ENCODE measurements at regions not wholly inside any gene's neighbourhood (a gene's known extent, or its start where the extent isn't known, plus 50 kb on each side); places are given as distances from the start of the nearest gene placed in this dataset.

DNA sequence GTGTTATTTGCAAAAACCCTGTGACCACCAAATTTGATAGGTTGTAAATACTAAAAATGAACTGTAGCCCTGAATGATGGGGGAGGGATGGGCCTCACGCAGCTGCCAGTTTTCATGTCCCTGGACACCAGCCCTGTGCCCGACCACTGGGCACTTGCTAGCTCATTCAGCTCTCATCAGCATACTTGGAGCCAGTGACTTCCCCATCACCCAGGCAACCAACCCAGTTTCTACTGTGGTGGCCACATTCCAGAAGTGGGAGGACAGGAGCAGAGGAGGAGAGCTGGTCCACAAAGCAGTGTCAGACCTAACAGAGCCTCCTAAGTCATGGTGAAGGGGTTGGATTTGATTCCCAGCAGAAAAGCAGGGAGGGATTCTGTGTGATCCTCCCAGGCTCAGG is 128.2 kb downstream of the CPEB2 start:
- TF ChIP-seq, protein P1, sequence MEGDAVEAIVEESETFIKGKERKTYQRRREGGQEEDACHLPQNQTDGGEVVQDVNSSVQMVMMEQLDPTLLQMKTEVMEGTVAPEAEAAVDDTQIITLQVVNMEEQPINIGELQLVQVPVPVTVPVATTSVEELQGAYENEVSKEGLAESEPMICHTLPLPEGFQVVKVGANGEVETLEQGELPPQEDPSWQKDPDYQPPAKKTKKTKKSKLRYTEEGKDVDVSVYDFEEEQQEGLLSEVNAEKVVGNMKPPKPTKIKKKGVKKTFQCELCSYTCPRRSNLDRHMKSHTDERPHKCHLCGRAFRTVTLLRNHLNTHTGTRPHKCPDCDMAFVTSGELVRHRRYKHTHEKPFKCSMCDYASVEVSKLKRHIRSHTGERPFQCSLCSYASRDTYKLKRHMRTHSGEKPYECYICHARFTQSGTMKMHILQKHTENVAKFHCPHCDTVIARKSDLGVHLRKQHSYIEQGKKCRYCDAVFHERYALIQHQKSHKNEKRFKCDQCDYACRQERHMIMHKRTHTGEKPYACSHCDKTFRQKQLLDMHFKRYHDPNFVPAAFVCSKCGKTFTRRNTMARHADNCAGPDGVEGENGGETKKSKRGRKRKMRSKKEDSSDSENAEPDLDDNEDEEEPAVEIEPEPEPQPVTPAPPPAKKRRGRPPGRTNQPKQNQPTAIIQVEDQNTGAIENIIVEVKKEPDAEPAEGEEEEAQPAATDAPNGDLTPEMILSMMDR (IDR thresholded peaks at IDR 0.05), result no peak

DNA sequence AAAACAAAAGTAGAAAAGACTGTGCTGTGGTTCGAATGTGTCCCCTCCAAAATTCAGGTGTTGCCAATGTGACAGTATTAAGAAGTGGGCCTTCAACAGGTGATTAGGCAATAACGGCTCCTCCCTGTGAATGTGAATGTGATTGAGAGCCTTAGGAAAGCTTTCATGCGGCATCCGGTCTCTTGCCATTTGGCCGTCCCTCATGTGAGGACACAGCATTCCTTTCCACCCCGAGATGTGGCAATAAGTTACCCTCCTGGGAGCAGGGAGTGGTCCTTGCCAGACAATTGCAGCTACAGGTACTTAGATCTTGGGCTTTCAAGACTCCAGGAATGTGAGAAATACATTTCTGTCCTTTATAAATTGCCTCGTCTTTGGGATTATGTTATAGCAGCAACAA is 129.3 kb downstream of the CPEB2 start:
- ATAC-seq, result peak; percentile 84 to 89
- TF ChIP-seq, protein P1 (IDR thresholded peaks at IDR 0.05), result no peak

More for the DNA sequence above, 128.2 kb downstream of the CPEB2 start:
- DNase-seq (no peak), ATAC-seq (no peak)
- no peaks in the 10 kb centered on the region for H3K36me3 ChIP-seq
- H3K4me3 ChIP-seq, result no peak overlapping the region
- H3K27ac ChIP-seq, result no peak overlapping the region
- no peaks in the 10 kb centered on the region for H3K4me1 ChIP-seq
- no peaks in the 10 kb centered on the region for H3K9me3 ChIP-seq
- no peaks in the 10 kb centered on the region for H3K27me3 ChIP-seq (ENCODE audit: low read depth)
- intact Hi-C loops (cut with DNase I), result no loop called here

DNA sequence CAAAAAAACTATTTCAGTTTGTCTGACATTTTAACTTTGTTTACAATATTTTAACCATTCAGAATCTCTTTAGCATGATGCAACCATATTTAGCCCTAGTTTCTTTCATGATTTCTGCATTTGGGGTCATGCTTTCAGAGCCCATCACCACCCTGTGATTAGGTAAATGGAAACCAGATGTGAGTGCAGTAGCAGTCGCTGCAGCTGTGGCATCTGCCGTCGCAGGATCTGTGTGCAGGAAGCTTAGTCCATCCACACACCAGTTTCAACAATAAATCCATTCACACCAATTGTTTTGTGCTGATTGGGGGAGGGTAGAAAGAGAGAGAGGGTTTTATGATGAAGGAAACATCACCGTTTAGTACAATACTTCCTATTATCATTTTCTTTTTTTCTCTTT is 130.5 kb downstream of the CPEB2 start:
- no peak overlapping the region for H3K27ac ChIP-seq
- intact Hi-C loops (cut with DNase I), result no loop called here
- ATAC-seq (no peak), DNase-seq (no peak)
- H3K4me3 ChIP-seq, result no peak overlapping the region
- no peaks in the 10 kb centered on the region for H3K4me1 ChIP-seq
- no peaks in the 10 kb centered on the region for H3K27me3 ChIP-seq (ENCODE audit: low read depth)
- H3K36me3 ChIP-seq, result no peaks in the 10 kb centered on the region
- TF ChIP-seq, protein P1 (IDR thresholded peaks at IDR 0.05), result no peak
- H3K9me3 ChIP-seq, result no peaks in the 10 kb centered on the region

More for the DNA sequence above, 129.3 kb downstream of the CPEB2 start:
- H3K4me3 ChIP-seq, result no peak overlapping the region
- H3K36me3 ChIP-seq, result no peaks in the 10 kb centered on the region
- DNase-seq, result peak; percentile 55
- H3K27me3 ChIP-seq (ENCODE audit: low read depth), result no peaks in the 10 kb centered on the region
- no peaks in the 10 kb centered on the region for H3K9me3 ChIP-seq
- no peaks in the 10 kb centered on the region for H3K4me1 ChIP-seq
- H3K27ac ChIP-seq, result no peak overlapping the region
- intact Hi-C loops (cut with DNase I), result no loop called here

- TF ChIP-seq, protein P1 (IDR thresholded peaks at IDR 0.05), result no peak
- no peaks in the 10 kb centered on the region for H3K9me3 ChIP-seq
- intact Hi-C loops (cut with DNase I), result no loop called here
- no peak overlapping the region for H3K4me3 ChIP-seq
- H3K4me1 ChIP-seq, result no peaks in the 10 kb centered on the region
- no peak for ATAC-seq
- no peaks in the 10 kb centered on the region for H3K36me3 ChIP-seq
- no peak overlapping the region for H3K27ac ChIP-seq
- H3K27me3 ChIP-seq (ENCODE audit: low read depth), result no peaks in the 10 kb centered on the region
- no peak for DNase-seq
Measured at GRCh38 chr4:15139599-15139998, 137.3 kb downstream of the CPEB2 start.

- DNase-seq, result no peak
Measured at GRCh38 chr4:15142201-15142600, 139.9 kb downstream of the CPEB2 start.

More at GRCh38 chr4:15142201-15142600, 139.9 kb downstream of the CPEB2 start:
- intact Hi-C loops (cut with DNase I), result no loop called here
- H3K4me3 ChIP-seq, result no peak overlapping the region
- H3K9me3 ChIP-seq, result no peaks in the 10 kb centered on the region
- TF ChIP-seq, protein P1 (IDR thresholded peaks at IDR 0.05), result no peak
- no peaks in the 10 kb centered on the region for H3K27me3 ChIP-seq (ENCODE audit: low read depth)
- no peaks in the 10 kb centered on the region for H3K36me3 ChIP-seq
- no peak for ATAC-seq
- H3K4me1 ChIP-seq, result no peaks in the 10 kb centered on the region
- H3K27ac ChIP-seq, result no peak overlapping the region

Data from lower lobe of right lung (tissue), 2 donors.